ENCODE measurements at regions not wholly inside any gene's neighbourhood (a gene's known extent, or its start where the extent isn't known, plus 50 kb on each side); places are given as distances from the start of the nearest gene placed in this dataset.
"Not testable (repeated sequence)": the region's sequence is repeated elsewhere in the genome, so short reads cannot be mapped to it uniquely, and the experiment has no call there.

DNA sequence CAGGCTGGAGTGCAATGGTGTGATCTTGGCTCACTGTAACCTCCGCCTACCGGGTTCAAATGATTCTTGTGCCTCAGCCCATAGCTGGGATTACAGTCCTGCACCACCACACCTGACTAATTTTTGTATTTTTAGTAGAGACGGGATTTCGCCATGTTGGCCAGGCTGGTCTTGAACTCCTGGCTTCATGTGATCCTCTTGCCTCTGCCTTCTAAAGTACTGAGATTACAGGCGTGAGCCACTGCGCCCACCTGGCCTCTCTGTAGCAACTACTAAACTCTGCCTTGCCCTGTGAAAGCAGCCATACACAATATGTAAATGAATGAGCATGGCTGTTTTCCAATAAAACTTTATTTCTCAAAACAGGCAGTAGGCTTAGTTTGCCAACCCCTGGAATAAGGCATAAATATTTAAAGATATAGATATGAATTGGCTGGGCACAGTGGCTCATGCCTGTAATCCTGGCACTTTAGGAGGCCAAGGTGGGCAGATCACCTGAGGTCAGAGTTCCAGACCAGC, 127.9 kb upstream of the ZNF217 start:
- DNase-seq (ENCODE audit: low read depth): not testable (repeated sequence)

DNA sequence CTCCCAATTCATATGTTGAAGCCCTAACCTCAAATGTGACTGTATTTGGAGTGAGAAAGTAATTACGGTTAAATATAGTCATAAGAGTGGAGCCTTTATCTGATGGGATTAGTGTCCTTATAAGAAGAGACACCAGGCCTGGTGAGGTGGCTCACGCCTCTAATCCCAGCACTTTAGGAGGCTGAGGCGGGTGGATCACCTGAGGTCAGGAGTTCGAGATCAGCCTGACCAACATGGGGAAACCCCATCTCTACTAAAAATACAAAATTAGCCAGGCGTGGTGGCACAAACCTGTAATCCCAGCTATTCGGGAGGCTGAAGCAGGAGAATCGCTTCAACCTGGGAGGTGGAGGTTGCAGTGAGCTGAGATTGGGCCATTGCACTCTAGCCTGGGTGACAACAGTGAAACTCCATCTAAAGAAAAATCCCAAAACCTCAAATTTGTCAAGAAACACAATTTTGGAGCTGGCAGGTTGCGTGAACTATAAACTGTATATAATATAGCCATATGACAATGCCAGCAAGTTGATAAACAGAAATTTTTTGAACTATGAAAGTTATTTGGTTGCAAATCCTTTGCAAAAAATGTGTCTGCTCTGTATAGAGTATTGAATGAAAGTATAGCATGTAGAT, 125.6 kb upstream of the ZNF217 start:
- DNase-seq (ENCODE audit: low read depth): not testable (repeated sequence)

DNA sequence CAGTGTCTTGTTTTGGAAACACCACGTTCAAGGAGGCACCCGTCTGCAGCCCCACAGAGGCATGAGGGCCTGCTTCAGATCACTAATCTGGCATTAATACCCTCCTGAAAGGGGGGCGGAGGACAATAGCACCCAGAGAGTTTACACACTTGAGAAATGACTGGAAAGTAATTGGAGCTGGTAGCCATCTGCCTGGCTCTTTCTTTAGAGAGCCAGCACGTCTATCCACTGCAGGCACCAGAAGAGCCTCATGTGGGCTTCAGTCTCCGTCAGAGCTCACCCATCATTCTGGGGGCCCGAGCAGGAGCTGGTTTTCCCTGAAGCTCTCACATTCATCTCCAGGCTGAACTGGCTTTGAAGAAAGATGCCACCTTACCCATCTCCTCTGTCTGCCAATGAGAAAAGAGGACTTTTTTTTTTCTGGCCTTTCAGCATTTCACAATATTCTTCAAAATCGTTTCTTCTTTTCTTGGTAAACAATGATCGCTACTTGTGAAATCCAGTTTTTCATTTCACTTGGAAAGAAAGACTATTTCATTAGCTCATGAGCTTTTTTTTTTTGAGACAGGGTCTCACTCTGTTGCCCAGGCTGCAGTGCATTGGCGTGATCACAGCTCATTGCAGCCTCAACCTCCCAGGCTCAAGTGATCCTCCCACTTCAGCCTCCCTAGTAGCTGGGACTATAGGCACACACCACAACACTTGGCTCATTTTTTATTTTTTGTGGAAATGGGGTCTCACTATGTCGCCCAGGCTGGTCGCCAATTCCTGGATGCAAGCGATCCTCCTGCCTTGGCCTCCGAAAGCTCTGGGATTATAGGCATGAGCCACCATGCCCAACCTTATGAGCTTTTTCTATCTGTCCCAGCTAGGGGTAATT, 124.7 kb upstream of the ZNF217 start:
- DNase-seq (ENCODE audit: low read depth): no peak

DNA sequence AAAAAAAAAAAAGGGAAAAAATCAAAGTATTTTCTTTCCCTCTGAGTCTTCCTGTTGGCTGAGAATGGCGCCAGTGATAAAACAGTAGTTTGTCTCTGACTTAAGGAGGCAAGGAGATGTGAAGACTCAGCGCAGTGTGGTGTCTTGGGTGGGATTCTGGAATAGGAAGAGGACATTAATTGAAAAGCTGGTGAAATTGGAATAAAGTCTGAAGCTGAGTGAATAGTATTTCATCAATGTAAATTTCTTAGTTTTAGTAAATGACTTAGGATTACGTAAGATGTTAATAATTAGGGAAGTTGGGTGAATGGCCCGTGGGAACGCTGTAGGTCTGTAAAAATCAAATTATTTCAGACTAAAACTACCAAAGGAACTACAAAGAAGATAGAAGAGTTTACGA, 122.8 kb upstream of the ZNF217 start:
- no peak for DNase-seq (ENCODE audit: low read depth)

DNA sequence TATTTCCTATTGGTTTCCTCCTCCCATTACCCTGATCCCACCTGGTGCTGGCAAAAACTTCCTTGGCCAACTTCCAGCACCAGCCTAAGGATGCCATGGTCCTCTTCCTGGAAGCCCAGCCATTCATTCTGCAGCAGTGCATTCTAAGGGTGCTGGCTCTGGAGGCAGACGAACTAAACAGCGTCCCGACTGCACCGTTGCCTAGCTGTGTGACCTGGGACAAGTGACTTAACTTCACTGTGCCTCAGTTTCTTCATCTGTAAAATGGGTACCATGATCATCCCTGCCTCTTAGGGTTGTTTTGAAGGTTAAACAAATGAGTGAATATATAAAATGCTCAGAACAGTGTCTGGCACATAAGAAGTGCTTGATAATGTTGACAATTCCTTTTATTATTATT, 120.9 kb upstream of the ZNF217 start:
- no peak for DNase-seq (ENCODE audit: low read depth)

DNA sequence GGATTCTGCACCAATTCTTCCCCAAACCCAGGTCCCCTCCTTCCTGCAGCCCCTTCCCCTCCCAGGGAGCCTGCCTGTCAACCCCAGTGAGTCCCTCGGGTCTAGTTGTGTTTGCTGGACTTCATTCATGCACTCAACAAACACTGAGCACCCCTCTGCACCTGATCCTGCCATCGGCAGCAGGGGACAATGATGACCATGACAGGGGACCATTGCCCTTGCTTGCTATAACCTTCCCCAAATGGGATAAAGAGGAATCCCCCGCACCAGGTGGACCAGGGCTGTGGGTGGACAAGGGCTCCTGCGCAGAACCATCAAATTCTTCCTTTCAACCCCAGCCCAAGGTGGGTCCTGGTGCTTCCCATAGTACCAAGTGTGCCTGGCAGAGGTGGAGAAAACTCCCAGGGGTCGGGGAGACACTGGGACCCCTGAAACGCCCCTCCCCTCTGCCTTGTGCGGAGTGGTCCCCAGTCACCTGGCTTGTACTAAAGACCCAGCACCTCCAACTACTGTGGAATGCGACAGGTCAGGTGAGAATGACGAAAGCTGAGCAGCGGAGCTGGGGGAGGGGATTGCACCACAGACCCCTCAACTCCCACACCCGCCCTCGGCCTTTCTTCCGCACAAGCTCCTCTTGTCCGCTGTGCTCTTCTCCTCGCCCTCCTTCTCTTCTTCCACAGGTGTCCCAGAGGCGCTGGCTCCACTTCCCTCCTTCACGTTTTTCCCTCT, 119.9 kb upstream of the ZNF217 start:
- DNase-seq (ENCODE audit: low read depth): no peak

DNA sequence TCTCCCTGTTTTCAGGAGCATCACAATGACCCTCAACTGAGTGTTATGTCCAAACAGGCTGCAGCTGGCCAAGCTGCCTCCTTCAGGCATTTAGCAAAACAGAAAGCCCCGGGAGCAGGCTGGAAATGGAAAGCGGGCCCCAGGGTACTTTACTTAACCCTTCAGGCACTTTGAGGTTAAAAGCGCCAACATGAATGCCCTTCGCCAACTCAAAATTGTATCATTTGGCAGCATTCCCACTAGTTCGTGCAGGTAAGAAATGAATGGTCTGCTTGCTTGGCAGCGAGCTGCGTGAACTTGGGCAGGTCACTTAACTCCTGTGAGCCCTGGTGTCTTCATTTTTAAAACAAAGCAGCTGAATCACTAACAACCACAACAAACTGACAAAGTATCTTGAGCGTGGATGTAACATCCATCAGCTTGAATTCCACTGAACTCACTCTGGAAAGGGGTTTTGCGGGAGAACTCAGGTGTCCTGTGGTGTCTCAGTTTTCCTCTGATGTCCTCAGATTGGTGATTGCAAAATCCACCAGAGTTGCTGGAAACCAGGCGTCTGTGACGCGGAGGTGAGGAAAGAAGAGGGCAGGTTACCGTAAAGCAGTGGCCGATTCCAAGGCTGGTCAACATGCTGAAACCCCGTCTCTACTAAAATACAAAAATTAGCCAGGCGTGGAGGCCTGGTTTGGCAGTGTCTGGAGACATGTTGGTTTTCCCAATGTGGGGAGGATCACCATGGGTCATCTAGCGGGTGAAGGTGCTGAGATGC, 118.8 kb upstream of the ZNF217 start:
- DNase-seq (ENCODE audit: low read depth): no peak

DNA sequence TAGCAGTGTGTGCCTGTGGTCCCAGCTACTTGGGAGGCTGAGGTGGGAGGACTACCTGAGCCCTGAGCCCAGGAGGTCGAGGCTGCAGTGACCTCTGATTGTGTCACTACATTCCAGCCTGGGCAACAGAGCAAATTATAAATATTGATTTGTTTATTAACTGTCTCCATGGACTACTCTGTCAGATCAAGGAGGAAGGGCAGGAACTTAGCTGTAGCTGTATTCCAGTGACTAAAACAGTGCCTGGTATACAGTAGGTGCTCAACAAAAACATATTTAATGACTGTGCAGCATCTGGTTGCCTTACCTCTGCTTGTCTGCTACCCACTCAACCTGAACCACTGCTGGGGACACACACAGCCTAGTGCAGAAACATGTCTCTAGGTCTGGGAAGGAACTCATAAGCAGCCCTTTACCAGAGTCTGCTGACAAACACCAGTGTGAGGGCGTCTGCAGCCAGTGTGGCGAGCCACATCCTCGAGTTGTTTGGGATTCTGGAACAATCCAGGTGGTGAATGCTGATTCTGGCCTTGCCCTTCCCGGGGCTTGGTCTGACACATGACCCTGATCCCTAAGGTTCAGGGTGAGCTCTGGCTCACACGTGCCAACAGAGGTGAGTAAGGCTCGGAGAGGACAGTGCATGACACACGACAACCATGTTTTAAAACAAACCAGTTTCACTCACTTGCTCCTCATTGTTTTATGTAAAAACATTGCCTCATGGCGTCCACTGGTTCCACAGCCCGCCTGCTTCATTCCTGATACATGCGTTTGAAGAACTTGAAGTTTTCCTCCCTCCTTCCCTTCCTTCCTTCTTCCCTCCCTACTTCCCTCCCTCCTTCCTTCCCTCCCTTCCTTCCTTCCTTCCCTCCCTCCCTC, 117.9 kb upstream of the ZNF217 start:
- DNase-seq (ENCODE audit: low read depth): no peak

DNA sequence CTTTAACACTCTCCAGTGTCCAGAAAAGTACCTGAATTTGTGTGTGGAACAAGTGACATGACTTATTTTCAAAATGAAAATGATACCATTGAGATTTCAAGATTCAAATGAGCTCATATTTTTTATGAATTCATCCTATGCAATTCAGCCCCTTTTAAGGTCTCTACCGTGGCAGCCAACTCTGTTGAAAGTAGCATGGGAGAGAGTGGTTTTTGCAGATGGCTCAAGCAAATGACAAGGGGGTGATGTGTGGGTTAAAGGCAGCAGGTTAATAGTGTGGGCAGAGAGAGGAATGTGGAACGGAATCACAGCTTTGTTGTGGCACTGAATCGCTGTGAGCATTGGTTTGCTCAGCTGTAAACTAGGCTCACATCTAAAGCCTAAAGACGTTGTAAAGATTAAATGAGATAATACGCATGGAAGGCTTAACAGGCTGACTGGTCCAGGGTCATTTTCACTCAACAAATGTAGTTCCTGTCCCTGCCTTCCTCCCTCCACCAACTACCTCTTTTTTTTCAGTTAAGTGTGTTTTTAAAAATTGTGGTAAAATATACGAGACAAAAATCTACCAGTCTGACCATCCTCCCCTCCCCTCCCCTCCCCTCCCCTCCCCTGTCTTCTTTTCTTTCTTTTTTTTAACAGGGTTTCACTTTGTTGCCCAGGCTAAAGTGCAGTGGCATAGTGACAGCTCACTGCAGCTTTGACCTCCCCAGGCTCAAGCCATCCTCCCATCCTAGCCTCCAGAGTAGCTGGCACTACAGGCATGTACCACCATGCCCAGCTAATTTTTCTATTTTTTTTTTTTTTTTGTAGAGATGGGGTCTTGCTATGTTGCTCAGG, 114.7 kb upstream of the ZNF217 start:
- DNase-seq (ENCODE audit: low read depth): peak; percentile 56

DNA sequence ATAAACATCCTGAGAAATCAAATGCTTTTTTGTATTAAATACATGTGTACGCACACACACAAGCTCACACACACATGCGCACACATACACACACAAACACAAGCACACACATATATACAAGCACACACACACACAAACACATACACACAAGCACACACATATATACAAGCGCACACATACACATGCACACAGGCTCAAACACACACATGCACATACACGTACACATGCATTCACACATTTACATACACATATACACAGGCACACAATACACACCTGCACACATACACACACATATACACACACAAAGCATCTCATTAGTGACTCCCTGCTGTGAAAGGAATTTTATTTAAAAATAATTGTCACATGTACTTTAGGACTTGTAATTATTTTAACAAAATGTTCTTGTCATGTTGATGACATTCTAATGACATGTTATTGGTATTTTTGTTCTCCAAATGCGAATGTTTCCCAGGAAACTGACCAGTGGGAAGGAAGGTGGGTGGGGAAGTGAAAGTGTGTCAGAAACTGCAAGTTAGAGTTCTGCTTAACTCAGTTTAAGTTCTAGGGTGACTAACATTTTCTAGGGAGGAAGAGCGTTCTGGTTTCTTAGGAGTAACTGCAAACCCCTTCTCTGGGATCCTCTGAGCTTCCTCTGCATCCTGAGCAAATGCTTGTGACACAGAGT, 113.9 kb upstream of the ZNF217 start:
- peak; percentile 23 for DNase-seq (ENCODE audit: low read depth)

DNA sequence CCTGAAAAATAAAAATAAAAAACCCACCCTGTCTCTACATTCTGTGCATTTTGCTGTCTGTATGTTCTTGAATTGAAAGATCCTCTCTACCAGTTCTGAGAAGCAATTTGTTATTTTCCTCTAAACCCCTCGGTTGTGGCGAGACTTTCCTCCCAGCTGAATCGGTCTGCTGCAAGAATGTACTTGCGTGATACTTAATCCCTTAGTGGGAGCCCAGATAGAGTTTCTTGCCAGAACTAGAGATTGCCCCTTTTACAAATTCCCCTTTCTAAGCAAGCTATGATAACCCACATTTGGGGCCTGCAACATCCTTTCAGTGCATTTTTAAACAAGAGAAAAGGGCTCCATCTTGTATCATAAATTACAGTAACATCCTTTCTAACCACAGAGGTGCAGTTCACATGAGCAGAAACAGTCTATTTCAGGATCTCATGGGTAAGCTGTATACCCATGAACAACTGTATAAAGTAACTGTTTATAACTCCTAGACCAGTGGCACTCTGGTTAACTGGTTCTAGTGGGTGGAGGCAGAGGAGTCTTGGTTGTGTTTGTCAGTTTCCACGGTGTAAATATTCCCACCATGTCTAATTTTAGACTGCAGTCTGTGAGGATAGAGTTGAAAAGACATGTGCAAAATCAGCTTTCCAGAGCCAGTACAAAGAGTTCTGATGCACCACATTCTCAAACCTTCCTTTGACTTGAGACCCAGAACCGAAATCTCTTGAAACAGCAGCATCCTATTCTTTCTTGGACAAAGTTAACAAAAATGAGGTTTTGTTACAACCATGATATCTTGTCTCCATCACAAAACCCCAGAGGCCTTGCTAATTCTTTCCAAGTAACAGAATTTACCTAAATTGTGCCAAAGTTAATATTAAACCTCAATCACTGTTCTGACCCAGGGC, 113.1 kb upstream of the ZNF217 start:
- DNase-seq (ENCODE audit: low read depth): no peak

DNA sequence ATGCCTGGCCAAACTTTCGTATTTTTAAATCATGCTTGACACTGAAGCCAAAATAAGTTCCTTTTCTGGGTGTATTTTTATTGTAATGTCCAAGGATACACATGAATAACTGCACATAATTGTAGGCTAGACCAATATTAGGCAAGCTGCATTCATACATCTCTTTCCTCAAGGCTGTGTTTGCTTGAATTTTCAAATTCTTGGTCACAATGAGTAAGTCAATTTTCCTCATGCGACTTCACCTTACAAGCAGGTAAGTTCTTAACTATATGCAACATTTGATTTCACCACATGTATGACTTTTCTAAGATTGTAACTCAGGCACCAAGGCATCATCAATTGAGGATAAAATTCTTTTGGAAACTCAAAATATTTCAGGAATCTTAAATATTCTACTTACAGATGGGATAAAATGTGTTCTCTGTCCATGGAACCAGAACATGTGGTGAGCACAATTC, 112.4 kb upstream of the ZNF217 start:
- DNase-seq (ENCODE audit: low read depth): no peak

DNA sequence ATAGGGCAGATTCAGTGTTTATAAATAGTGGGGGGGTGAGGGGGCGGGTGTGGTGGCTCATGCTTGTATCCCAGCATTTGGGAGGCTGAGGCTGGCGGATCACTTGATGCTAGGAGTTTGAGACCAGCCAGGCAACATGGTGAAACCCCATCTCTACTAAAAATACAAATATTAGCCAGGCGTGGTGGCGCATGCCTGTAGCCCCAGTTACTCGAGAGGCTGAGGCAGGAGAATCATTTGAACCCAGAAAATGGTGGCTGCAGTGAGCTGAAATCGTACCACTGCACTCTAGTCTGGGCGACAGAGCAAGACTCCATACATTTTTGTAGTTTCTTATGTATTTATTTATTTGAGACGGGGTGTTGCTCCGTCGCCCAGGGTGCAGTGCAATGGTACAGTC, 109.0 kb upstream of the ZNF217 start:
- DNase-seq (ENCODE audit: low read depth): no peak

DNA sequence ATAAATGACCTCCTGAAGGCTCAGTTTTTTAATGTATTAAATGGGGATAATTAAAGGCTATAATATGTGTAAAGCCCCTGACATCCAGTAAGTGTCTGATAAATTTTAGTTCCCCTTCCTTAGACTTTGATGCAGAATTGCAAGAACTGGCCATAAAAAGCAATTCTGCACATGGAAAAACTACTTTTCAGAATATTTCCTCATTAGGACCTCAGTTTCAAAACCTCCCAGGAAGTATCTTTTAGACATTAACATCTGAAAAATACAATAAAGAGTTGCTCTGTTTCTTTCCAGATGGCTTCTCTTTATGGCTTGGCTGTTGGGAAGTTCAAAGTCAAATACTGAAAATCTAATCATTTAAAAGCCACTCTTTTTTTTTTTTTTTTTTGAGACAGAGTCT, 106.3 kb upstream of the ZNF217 start:
- DNase-seq (ENCODE audit: low read depth): no peak

DNA sequence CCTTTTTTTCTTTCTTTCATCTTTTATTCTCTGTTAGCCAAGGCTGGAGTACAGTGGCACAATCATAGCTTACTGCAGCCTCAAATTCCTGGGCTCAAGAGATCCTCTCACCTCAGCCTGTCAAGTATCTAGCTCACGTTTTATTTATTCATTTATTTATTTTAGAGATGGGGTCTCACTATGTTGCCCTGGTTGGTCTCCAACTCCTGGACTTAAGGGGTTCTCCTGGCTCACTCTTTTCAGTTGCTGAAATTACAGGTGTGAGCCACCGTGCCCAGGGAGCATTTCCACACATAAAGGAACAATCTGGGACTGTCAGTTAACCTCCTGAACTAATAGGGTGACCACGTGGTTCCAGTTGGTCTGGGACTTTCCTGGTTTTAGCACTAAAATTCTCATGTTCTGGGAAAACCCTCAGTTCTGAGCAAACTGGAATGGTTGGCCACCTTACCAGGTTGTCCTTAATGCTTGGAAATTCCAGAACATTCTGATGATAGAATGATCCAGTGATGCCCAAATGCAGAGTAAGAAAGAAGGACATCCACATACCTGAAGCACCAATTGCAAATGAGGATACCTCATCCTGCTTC, 105.5 kb upstream of the ZNF217 start:
- no peak for DNase-seq (ENCODE audit: low read depth)

DNA sequence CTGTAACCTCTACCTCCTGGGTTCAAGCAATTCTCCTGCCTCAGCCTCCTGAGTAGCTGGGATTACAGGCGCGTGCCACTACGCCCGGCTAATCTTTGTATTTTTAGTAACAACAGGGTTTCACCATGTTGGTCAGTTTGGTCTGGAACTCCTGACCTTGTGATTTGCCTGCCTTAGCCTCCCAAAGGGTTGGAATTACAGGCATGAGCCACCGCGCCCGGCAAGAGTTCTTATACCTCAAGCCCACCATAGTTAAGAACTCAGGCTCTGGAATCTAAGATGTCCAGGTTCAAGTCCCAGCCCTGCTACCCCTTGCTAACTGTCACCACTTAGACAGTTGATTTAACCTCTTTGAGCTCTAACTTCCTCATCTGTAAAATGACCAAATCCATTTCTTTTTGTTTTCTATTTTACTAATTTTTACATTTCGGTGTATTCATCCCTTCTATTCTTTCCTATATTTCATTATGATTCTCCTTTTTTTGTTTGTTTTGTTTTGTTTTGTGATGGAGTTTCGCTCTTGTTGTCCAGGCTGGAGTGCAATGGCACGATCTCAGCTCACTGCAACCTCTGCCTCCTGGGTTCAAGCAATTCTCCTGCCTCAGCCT, 104.8 kb upstream of the ZNF217 start:
- no peak for DNase-seq (ENCODE audit: low read depth)

DNA sequence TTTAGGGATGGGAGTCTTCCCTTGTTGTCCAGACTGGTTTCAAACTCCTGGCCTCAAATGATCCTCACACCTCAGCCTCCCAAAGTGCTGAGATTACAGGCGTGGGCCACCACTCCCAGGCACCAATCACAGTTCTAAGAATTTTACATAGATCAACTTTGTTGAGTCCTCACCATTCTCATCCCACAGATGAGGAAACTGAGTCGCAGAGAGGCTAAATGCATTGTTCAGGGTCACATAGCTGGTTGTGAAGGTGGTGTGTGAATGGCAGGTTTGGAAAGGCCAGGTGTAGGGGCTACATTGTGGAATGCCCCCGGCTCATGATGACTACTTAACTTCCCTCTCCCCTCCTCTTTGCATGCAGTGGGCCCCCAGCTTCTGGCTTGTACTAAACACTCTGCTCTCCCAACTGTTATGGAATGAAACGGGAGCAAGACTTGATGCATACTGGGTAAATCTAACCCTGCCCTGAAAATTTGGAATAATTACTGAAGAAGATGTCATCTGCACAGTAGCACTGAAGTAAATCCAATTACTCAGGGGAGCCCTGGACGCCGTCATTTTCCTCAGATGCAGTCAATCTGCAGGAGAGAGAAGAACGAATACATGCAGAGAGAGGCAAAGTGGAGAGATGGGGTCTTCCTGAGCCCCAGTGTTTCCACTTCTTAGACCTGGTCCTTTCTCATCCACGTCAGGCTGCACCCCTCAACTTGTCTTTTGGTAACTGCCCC, 102.3 kb upstream of the ZNF217 start:
- DNase-seq (ENCODE audit: low read depth): no peak
